ENCODE measurements at regions not wholly inside any gene's neighbourhood (a gene's known extent, or its start where the extent isn't known, plus 50 kb on each side); places are given as distances from the start of the nearest gene placed in this dataset.

DNA sequence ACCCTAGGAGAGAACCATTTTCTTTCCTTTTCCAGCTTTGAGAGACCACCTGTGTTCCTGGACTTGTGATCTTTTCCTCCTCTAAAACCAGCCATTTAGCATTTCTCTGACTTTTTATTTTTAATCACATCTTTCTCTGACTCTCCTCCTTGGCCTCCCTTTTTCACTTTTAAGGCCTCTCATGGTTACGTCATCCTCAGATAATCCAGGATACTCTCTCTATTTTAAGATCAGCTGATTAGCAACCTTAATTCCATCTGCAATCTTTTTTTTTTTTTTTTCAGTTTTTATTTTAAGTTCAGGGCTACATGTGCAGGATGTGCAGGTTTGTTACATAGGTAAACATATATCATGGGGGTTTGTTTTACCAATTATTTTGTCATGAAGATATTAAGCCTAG, 54.0 kb downstream of the RFPL4B start:
- no peak for DNase-seq (ENCODE audit: low read depth, low spot score)
- POLR2A ChIA-PET: no interaction called here
- TF ChIP-seq, protein P1, sequence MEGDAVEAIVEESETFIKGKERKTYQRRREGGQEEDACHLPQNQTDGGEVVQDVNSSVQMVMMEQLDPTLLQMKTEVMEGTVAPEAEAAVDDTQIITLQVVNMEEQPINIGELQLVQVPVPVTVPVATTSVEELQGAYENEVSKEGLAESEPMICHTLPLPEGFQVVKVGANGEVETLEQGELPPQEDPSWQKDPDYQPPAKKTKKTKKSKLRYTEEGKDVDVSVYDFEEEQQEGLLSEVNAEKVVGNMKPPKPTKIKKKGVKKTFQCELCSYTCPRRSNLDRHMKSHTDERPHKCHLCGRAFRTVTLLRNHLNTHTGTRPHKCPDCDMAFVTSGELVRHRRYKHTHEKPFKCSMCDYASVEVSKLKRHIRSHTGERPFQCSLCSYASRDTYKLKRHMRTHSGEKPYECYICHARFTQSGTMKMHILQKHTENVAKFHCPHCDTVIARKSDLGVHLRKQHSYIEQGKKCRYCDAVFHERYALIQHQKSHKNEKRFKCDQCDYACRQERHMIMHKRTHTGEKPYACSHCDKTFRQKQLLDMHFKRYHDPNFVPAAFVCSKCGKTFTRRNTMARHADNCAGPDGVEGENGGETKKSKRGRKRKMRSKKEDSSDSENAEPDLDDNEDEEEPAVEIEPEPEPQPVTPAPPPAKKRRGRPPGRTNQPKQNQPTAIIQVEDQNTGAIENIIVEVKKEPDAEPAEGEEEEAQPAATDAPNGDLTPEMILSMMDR (IDR thresholded peaks at IDR 0.05; ENCODE audit: insufficient read depth, low read length, missing control alignments): no peak
- CTCF ChIA-PET: no interaction called here
- H3K4me3 ChIP-seq (ENCODE audit: low read depth, low read length): no peak overlapping the region

DNA sequence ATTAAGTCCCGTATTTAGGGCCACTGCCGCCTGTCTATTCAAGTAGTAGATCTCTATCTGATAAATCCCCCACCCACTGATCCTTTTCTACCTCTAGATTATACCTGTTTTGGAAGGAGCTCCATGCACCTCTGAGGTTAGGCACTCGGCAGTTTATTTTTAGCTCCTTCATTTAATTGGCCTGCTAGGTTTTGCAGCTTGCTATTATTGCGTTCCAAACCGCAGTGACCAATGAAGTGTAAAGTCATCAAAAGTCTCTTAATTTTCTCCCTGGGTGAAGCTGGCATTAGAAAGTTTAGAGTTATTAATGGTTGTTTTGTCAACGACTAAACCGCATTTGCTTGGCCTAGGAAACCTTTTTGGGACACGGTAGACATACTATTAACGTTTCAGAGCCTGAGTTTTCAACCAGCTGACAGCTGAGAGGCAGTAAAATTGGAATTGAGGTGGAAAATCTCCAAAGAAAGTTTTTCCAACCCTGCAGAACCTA, 60.0 kb downstream of the RFPL4B start:
- TF ChIP-seq, protein P1 (IDR thresholded peaks at IDR 0.05; ENCODE audit: insufficient read depth, low read length, missing control alignments): no peak
- CTCF ChIA-PET: interaction anchor here (1.0 kb wide), 1 partner anchor 21 kb away, joined by 3 read pairs; no protein-coding TSS in a partner anchor
- POLR2A ChIA-PET: no interaction called here
- no peak for DNase-seq (ENCODE audit: low read depth, low spot score)
- no peak overlapping the region for H3K4me3 ChIP-seq (ENCODE audit: low read depth, low read length)

DNA sequence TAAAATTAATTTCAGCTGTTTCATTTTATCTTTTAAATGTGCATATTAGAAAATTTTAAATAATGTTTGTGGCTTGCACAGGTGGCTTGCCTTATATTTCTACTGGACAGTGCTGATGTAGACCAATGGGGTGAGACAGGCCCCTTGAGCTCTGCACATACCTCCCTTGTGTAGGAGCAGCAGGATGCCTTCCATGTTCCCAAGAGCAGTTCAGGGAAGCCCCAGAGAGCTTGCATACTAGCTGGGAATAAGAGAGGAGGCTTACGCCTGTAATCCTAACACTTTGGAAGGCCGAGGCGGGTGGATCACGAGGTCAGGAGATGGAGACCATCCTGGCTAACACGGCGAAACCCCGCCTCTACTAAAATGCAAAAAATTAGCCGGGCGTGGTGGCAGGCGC, 61.4 kb downstream of the RFPL4B start:
- POLR2A ChIA-PET: no interaction called here
- no peak overlapping the region for H3K4me3 ChIP-seq (ENCODE audit: low read depth, low read length)
- CTCF ChIA-PET: no interaction called here
- no peak for DNase-seq (ENCODE audit: low read depth, low spot score)
- TF ChIP-seq, protein P1 (IDR thresholded peaks at IDR 0.05; ENCODE audit: insufficient read depth, low read length, missing control alignments): no peak

DNA sequence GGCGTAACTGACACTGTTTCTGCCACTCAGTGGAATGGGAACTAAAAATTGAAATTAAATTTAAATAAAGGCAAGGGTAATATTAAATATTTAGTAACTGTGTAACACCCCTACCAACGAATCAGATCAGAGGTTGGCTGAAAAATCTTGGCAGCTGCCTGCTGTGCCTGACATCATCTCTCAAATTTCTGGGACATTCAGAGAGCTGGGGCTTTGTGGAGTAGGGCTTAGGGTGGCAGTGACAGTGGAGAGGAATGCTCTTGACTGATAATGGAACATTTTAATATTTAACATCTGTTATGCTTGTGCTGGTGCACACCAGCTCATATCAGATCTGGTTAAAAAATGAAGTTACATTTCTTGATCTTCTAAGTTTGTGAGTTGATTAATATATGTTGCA, 62.2 kb downstream of the RFPL4B start:
- no peak for DNase-seq (ENCODE audit: low read depth, low spot score)
- CTCF ChIA-PET: interaction anchor here (2.0 kb wide), 1 partner anchor 10 kb away, joined by 4 read pairs; no protein-coding TSS in a partner anchor
- TF ChIP-seq, protein P1 (IDR thresholded peaks at IDR 0.05; ENCODE audit: insufficient read depth, low read length, missing control alignments): no peak
- H3K4me3 ChIP-seq (ENCODE audit: low read depth, low read length): no peak overlapping the region
- POLR2A ChIA-PET: no interaction called here

DNA sequence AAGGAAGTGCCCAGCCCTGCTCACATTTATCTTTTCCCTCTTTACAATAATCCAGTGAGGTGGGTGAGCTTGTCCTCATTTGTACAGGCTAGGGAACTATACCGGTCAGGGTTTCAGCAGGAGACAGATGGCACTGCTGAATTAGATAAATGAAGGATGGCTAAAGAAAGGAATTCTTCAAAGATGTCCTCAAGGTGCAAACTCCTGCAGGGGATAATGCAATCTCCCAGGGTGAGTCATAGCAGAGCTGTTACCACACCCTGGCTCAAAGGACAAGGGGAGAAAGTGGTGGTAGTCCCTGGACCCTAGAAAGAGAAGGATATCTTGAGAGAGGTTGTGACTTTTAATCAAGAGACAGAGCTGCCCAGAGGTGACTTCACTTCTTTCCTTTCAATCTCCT, 66.7 kb downstream of the RFPL4B start:
- ChIA-PET CTCF (no interaction called here), POLR2A (no interaction called here)
- no peak overlapping the region for H3K4me3 ChIP-seq (ENCODE audit: low read depth, low read length)
- DNase-seq (ENCODE audit: low read depth, low spot score): no peak
- TF ChIP-seq, protein P1 (IDR thresholded peaks at IDR 0.05; ENCODE audit: insufficient read depth, low read length, missing control alignments): no peak

DNA sequence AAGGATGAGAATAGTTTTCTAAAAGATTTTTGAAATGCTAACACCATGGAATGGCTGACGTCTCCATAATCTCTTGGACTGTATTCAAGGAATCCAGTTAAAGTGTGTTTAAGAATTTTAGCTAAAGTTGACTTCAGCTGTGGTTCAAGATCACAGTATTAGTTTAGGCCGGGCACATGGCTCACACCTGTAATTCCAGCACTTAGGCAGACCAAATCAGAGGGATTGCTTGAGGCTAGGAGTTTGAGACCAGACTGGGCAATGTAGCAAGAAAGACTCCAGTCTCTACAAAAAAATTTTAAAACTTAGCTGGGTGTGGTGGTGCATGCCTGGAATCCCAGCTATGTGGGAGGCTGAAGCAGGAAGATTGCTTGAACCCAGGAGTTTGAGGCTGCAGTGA, 68.2 kb downstream of the RFPL4B start:
- CTCF ChIA-PET: no interaction called here
- POLR2A ChIA-PET: no interaction called here
- TF ChIP-seq, protein P1 (IDR thresholded peaks at IDR 0.05; ENCODE audit: insufficient read depth, low read length, missing control alignments): no peak
- no peak overlapping the region for H3K4me3 ChIP-seq (ENCODE audit: low read depth, low read length)
- no peak for DNase-seq (ENCODE audit: low read depth, low spot score)
